H1 (cell line): ENCODE measurements at regions not wholly inside any gene's neighbourhood (a gene's known extent, or its start where the extent isn't known, plus 50 kb on each side); places are given as distances from the start of the nearest gene placed in this dataset.

Experiments
- ATF2 ChIP-seq: IDR thresholded peaks from 2 replicates; pipeline ENCODE4 v1.6.1; 2012; ENCODE audit warnings: low read length, inconsistent platforms
- EP300 ChIP-seq, 2 experiments: IDR thresholded peaks; 1 replicate in 1 of 2; 2 replicates in 1 of 2; pipeline ENCODE4 v1.6.1; 2011 to 2012; ENCODE audit warnings: low read depth in 2 of 2, low read length in 2 of 2, mild to moderate bottlenecking in 2 of 2, borderline replicate concordance in 1 of 2, inconsistent platforms in 1 of 2, moderate library complexity in 1 of 2
- KDM4A ChIP-seq: IDR thresholded peaks from one replicate; pipeline ENCODE4 v1.7.1; 2012; ENCODE audit warnings: low read depth, mild to moderate bottlenecking, moderate library complexity, low read length, inconsistent platforms; ENCODE audit not compliant: severe bottlenecking
- KDM5A ChIP-seq: fragments of 200-600 bp; IDR thresholded peaks from 2 replicates; pipeline ENCODE4 v1.7.1; 2012; ENCODE audit warnings: mild to moderate bottlenecking, low read length, inconsistent platforms, mixed read lengths
- SIN3A ChIP-seq, 2 experiments: IDR thresholded peaks in 1 of 2; conservative IDR thresholded peaks in 1 of 2; 2 replicates each; pipeline ENCODE4 v1.6.1; 2011 to 2012; ENCODE audit warnings: low read length in 2 of 2, improper control_type of control experiment in 1 of 2, low read depth in 1 of 2, mild to moderate bottlenecking in 1 of 2

- no peak for TF ChIP-seq SIN3A (conservative IDR thresholded peaks at IDR 0.05 in 1 of 2, IDR thresholded peaks at IDR 0.05 in 1 of 2; ENCODE audit: low read depth in 1 of 2, low read length in 2 of 2)
- TF ChIP-seq ATF2: no peak
- TF ChIP-seq KDM4A: no peak
- TF ChIP-seq KDM5A: no peak
- TF ChIP-seq EP300 (IDR thresholded peaks at IDR 0.05; ENCODE audit: borderline replicate concordance in 1 of 2, low read depth in 2 of 2, low read length in 2 of 2): no peak
These were observed 975.1 kb upstream of the GYPC start (continued) for GRCh38 chr2:125680809-125681208.
